ENCODE measurements at regions not wholly inside any gene's neighbourhood (a gene's known extent, or its start where the extent isn't known, plus 50 kb on each side); places are given as distances from the start of the nearest gene placed in this dataset.
"Not testable (repeated sequence)": the region's sequence is repeated elsewhere in the genome, so short reads cannot be mapped to it uniquely, and the experiment has no call there.

DNA sequence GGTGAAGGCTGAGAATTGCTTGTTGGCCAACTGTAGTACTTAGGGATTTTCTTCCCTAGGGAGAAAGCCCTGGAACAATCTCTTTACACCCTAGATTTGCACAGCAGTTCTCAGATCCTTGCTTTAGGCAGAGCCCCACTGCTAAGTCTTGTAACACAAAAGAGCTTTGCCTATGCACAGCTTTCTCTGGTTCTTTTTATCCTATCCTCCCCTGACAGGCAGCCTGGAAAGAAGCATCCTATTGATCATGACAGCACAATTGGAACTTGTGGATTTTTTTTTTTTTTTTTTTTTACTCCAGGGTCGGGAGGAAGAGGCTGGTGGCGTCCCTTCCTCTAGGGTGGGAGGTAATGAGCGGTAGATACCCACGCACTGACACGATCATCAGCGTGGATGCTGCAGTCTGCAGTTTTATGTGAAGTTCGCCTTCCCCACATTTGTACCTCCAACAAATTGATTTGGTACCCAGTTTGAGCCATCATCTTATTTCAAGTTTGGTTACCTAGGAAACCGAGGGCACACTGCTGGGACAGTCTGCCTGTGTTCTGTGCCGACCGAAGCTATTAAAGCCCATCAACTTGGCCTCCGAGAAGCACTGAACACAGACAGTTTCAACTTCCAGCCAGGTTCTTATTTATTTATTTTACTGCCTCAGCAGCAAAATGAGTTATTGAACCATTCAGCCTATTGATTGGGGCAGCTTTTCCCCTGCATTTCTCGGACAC, 110.1 kb downstream of the NRN1 start:
- DNase-seq = no peak

DNA sequence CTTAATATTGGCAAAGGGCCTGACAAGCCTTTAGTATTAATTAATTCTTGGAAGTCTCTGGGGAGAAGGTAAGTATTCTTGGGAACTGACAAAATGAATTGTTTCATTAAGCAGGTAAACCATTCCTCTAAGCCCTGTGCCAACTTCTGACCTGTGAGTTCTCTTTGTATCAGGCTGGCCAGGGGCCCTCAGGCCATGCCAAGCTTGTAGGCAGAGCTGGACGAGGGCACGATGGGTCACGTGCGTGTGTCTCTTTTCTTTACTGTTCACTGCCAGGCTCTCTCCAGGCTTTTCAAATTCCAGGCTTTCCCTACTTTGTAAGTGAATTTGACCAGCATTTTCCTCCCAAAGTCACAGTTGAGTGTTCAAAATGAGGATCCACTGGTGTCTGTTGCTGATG, 112.4 kb downstream of the NRN1 start:
- no peak for DNase-seq

DNA sequence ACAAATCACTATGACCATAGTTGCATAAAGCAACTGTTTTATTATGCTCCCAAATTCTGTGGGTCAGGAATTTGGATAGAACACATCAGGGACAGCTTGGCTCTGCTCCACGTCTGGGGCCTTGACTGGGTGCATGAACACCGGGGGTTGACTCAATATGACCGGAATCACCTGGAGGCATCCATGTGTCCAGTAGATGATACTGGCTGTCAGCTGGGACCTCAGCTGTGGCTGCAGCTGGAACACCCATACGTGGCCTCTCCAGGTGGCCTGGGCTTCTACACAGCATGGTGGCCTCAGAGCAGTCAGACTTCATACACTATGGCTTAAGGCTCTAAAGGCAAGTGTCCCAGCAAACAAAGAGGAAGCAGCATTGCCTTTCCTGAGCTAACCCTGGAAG, 113.4 kb downstream of the NRN1 start:
- DNase-seq = no peak

DNA sequence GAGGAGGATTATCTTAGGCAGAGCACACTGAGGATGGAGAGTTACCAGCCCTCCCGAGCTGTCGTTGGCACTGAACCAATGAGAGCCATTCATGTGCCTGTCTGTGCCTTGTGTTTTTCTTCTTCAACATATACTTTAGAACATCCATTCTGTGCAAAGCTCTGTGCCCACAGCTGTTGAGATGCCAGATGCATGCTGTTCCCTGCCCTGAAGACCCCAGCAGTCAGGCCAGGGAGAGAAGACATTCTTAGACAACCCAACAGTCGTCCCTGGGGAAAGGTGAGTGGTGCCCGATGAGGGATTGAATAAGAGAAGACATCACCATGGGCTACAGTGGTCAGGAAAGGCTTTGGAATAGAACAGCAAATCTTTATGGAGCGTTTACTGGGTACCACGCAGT, 114.1 kb downstream of the NRN1 start:
- DNase-seq = no peak

DNA sequence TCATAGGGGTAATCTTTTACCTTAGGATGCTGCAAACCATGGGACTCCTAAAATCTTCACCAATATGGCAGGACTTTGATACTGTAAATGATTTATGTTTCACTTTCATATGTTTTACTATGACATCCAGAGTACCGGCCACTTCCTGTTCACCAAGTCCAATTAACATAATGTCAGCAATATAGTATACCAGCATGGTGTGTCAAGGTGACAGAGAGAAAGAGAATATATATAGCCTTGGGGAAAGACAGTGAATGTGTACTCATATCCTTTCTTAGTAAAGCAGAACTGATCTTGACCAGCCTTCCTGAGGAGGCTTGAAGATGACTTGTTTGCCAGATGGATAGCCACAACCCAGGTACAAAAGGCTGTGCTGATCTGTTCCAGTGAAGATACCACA, 127.9 kb downstream of the NRN1 start:
- DNase-seq = no peak

DNA sequence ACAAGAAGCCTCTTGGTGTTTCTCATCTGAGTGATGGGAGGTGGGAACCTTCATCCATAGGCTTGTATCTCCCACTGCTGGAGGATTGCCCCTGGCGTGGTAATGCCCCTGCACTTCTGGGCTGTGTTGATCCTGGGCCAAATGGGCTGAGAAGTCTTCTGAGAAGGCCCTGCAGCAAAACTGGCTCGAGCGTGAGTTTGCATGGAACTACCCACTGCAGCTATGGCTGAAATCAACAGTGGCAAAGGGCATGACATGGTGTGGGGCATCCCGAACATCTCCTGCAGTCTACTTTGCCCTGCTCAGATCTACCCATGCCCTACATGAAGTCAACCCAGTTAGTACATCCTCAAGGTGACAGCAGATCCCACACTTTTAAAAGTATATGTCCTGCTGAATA, 130.6 kb downstream of the NRN1 start:
- DNase-seq = no peak

DNA sequence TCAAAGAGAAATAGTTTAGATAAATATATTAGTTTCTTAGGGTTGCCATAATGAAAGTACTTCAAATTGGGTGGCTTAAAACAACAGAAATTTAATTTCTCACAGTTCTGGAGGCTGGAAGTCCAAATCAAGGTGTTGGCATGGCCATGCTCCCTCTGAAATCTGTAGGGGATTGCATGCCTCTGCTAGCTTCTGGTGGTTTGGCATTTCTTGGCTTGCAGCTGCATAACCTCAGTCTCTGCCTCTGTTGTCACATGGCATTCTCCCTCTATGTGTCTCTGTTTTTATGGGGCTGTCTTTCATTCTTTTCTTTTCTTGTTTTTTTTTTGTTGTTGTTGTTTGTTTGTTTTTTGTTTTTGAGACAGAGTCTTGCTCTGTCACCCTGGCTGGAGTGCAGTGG, 132.7 kb downstream of the NRN1 start:
- DNase-seq = not testable (repeated sequence)

DNA sequence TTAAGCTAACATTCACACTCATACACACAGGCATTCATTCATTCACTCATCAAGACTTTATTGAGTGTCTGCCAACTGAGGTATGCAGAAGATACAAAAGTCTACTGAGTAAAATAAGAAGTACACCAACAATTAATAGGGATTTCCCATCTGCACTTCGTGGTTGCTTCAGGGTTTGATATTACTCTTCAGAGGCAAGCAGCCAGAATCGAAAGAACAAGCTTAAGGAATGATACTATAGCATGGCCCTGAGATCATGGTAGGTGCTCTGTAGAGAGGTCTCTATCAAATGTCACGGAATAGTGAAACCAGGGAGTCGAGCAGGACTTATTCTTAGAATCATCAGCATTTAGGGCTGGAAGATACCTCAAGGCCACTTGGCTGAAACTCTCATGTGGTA, 135.4 kb downstream of the NRN1 start:
- no peak for DNase-seq

DNA sequence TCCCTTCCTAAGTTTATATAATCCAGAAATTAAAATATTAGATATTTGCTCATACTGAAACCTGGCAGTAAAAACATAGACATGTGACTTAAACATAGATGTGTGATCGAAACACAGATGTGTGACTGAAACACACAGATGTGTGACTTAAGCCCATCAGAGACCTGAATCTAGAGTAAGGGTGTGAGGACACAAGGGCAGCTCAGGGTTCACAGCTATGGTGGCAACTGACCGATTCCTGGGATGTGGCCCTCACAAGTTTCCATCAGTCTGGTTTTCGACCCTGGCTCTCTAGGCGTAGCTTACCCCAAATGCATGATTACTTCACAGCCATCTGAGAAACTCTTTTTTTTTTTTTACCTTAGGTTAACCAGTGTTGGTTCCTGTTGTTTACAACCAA, 137.0 kb downstream of the NRN1 start:
- DNase-seq = no peak

DNA sequence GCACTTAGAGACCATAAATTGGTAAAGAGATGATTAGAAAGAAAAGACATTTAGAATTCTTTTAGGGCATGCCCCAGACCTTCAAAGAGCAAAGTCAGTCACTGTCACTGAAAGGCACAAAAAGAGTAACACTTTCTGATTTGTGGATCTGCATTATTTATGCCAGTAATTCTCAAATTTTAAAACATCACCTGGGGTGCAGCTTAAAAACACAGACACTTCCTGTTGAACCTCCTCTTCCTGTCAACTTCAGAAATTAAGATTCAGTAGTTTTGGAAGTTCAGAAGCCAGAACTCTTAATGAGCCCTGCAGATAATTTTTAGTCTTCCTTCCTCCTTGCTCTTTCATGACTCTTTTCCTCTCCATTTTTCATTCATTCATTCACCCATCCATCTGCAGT, 137.5 kb downstream of the NRN1 start:
- no peak for DNase-seq

DNA sequence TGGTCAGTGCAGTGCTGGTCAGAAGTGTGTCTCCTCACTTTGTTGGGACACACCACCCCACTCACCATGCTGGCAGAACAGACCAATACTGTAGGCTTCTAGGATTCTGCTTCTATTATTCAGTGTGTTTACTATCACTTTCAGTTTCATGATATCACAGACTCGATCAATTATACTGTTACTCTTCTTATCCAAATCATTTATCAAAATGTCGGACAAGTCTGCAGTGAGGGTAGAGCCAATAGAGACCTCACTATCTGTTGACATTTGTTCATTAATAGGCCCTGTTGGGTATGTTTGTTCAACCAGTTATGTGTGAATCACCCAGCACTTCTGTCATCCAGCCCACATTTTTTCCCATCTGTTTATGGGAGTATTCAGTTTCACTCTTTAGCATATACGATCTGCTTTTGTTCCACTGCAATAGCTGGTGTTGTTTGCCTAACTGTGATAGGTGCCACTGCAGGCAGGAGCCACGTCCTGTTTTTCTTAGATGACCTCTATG, 140.1 kb downstream of the NRN1 start:
- no peak for DNase-seq

DNA sequence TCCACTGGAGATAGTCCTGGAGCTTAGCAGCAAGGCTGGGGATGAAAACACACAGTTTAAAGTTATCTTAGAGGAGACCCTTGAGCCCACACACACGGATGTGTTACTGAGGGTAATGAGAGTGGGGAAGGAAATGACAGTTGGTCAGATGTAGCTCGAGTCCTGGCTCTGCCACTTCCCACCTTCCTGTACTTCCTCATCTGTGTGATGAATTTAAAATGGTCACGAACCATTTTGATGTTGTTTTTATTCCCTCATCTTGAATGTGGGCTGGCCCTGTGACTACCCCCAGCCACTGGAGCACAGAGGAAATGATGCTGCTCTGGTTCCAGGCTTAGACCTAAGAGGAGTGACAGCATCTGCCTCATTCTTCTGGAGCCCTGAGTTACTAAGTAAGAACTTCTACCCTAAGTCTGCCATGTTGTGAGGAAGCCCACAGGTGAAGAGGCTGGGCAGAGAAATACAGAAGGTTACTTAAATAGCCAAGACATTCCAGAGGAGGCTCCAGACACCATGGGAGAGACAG, 141.2 kb downstream of the NRN1 start:
- DNase-seq = no peak

DNA sequence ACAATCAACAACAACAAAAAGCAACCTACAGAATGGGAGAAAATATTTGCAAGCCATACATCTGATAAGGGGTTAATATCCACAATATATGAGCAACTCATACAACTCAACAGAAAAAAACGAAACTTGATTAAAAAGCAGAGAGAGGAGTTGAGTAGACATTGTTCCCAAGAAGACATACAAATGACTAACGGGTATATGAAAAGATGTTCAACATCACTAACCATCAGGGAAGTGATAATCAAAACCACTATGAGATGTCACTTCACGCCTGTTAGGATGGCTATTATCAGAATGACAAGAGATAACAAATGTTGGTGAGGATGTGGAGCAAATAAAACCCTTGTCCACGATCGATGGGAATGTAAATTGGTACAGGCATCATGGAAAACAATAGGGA, 145.9 kb downstream of the NRN1 start:
- DNase-seq = no peak

DNA sequence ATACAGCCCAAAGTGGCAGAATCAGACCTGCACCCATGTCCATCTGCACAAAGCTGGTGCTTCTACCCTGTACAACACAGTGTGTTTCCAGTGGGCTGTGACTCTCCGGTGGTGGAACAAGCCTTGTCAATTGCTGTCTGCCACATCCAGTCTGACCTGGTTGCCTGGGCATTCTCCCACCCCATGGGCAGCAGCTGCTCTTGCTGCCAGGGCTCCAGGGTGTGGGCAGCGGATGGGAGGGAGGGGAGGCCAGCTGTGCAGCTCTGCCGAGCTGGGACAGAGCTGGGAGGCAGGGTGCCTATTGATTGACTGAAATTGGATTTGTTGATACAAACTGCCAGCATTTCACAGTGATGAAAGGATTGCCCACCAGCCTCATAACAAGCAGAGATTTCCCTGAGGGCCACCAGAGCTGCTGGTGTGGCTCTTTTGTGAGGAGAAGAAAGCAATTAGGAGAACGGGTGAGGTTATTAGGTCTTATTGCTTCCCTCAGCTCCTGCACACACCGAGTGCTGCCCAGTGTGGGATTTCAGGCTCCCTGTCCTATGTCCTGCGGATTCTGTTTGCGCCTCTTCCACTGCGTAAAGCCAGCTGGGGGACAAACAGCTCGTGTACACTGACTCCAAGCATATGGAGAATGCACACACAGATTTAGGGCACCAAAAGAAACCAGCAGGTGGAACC, 150.8 kb downstream of the NRN1 start:
- no peak for DNase-seq

DNA sequence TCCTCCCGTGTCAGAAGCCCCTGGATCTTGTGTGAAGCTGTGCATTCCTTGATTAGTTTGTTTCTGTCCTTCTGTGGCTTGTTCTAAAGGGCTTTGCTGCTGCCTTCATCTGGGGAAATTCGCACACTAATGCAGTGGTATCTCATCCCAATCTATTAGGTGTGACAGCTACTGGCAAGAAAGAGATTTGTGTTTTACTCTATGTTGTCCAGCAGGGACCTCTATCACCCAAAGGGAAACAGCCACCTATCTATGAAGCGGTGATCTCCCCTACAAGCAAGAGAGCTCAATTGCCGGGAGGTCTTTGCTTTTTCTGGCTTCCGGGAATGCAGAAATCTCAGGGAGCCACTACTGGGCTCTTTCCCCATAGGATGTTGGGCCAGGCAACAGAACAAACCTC, 151.8 kb downstream of the NRN1 start:
- no peak for DNase-seq

DNA sequence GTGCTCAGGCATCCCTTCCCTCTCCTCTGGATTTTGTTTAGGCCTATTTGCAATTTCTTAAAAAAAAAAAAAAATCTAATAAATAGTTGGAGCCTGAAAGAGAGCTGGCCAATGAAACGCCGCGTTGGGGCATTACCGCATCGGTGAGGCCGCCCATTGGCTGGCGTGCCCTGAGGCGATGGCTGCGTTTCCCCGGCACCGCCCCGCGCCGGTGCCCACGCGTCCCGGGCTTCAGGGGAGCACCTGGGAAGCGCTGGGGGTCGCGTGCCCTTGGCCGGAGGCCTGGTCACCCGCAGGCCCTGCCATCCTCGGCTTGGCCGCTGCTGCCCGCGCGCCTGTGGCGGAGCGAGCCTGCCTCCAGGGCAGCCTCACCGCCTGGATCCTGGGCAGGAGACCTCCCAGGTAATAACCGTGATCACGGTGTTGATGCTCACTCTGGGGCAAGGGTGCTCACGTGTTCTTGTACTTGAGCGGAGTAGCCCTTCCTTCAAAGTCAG, 155.4 kb downstream of the NRN1 start:
- peak in 1 of 2 experiments; percentile 43 for DNase-seq

DNA sequence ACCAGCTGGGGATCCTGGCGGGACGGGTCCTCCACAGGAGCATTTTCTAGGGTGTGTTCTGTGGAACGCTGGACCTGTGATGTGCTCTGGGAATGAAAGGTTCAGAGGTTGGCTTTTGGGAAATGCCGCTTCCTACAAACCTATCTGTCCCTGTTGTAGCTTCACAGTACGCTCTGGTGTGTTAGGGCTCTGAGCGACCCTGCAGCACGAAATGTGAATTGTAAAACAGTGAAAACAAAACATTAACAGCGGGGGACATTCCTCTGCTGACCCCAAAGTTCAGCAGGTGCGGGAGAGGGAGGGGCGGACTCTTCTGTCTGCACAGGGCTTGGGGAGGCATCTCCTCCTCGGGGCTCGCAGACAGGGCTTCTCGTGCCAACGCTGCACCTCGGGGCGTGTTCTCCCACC, 155.9 kb downstream of the NRN1 start:
- DNase-seq = no peak

DNA sequence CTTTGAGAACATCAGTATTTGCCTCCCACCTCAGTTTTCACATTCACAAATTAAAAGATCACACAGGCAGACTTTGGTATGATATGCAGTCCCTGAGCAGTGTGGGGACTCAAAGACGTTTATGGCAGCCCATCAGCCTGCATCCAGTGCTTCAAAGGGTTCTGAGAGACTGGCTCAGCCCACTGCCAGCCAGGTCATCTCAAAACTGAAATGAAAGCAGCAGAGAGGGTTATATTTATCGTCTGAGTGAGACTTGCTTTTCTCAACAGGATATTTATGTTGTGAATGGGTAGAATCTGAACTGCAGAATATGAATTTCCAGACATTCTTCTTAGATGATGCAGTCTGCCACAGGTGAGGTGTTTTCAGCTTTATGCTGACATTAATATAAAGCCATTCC, 159.8 kb downstream of the NRN1 start:
- no peak for DNase-seq

DNA sequence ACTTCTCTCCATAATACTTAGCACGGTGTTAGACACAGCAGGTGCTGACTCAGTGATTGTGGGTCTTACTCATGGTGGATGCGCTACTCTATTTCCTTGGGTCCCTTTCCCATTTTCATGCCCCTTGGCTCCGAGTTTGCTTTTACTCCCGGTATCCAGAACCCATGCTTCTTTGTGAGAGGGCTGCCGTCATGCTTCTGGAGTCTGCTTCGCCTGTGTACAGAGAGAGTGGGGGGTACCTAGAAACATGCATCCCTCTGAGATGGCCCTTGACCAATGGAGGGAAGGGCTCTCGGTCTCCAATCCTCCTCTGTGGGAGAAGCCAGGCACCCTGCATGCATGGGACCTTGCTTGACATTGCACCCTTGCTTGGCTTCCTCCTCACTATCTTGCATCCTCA, 160.4 kb downstream of the NRN1 start:
- no peak for DNase-seq

DNA sequence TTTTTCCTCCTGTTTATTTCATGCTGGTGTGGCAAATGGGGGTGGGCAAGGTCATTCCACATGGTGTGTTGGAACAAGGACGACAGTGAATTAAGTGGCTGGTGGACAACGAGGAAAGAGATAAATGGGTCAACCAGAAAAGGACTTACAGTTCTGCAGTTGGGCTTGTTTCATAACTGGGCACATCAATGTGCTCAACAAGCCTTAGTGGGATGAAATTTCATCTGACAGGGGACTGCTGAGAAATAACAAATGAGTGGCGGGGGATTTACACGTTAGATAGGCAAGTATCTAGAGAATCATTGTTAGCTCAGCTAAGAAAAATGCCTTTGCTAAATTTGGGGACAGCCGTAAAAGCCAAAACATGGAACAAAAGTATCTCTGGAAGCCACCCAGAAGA, 163.6 kb downstream of the NRN1 start:
- DNase-seq = no peak

DNA sequence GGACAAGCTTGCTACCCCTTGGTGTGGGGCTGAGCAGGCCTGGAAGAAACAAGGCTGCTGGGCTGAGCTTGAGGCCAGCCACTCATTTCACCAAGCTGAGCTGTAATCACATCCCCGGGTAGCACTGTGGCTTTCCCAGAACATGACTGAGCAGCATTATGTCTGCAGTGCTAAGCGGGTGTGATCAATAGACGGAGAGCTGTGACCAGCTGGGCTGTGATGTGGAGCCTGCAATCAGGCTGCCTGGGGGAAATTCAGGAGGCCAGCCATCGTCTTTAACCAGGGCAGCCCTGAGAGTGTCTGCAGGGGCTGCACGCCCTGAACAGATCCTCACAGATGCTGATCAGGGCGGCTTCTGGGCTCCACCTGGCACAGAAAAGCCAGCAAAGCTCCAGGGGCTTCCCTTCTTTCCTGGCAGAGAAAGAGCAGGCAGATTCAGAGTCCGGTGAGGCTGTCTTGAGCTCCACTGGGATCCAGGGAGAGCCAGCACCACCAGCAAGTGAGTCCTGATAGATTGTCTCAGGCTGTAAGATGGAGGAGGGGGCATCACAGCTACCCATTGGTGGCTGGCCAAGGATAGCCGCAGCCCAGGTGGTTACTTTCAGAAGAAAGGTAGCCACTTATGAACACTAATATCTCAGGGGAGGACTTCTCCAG, 165.9 kb downstream of the NRN1 start:
- no peak for DNase-seq

DNA sequence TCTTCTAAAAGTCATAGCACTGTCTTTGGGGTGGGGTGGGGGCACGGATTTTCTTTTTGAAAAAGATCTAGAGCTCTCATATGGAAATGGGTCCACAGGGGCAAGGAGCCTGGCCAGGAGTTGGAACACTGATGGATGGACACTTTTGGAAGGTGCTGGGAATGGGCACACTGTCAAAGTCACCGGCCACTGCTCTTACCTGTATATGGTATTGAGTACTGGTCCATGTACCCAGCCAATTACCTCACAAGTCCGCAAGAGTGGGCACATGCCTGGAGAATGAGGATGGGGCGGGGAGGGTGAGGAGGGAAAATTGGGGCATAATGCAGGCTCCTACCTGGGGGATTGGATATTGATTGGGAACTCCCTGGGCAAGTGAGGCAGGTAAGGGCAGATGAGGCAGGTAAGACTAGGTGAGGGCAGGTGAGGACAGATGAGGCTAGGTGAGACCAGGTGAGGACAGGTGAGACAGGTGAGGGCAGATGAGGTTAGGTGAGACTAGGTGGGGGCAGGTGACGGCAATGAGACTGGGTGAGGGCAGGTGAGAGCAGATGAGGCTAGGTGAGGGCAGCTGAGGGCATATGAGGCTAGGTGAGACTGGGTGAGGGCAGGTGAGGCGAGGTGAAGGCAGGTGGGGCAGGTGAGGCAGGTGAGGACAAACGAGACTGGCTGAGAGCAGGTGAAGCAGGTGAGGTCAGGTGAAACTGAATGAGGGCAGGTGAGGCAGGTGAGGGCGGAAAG, 167.9 kb downstream of the NRN1 start:
- no peak for DNase-seq

DNA sequence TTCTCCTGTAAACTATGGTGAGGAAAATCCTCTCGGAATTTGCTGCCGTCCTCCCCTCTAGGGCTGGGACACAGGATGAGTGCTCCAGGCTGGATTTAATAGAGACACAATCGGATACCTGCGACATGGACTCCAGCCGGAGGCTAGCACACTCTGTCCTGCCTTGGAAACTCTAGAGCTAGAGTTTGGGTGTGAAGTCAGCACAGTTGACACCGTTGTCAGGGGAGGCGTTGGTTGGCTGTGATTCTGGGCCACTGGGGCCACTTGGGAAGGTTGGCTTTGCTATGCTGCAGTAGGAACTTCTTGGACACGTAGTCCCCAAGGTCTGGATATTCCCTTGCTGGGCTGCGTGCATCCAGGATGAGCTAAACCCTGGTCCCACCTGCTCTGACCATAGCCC, 169.4 kb downstream of the NRN1 start:
- DNase-seq = no peak

Data from cerebellar nuclear complex (tissue), 1 donor.